Upper lobe of left lung (tissue), 4 donors: ENCODE measurements at regions not wholly inside any gene's neighbourhood (a gene's known extent, or its start where the extent isn't known, plus 50 kb on each side); places are given as distances from the start of the nearest gene placed in this dataset.

ENCODE experiments used
- POLR2A ChIP-seq, 4 donors: fragments of 450-650 bp; IDR thresholded peaks; one replicate each; pipeline ENCODE4 v1.5.1; 2016 to 2017; ENCODE audit warnings: antibody characterized with exemption in 4 of 4, mild to moderate bottlenecking in 2 of 4
- POLR2AphosphoS5 ChIP-seq, 2 donors: sonication (generic); formaldehyde crosslinking; IDR thresholded peaks; one replicate each; pipeline ENCODE4 v1.5.1; 2017; ENCODE audit warnings: antibody characterized with exemption in 2 of 2
- TF ChIP-seq, protein P1 (sequence below), 6 experiments: fragments of 450-650 bp in 4 of 6; fragments of 200-600 bp in 2 of 6; sonication (generic) in 2 of 6; IDR thresholded peaks; one replicate each; pipeline ENCODE4 v1.5.1; 2016 to 2019; ENCODE audit warnings: antibody characterized with exemption in 6 of 6

GRCh38 chrX:96112689-96113088, 572.0 kb upstream of the DIAPH2 start:
- TF ChIP-seq POLR2AphosphoS5 (IDR thresholded peaks at IDR 0.05) = no peak
- no peak for TF ChIP-seq POLR2A (IDR thresholded peaks at IDR 0.05)
- TF ChIP-seq, protein P1, sequence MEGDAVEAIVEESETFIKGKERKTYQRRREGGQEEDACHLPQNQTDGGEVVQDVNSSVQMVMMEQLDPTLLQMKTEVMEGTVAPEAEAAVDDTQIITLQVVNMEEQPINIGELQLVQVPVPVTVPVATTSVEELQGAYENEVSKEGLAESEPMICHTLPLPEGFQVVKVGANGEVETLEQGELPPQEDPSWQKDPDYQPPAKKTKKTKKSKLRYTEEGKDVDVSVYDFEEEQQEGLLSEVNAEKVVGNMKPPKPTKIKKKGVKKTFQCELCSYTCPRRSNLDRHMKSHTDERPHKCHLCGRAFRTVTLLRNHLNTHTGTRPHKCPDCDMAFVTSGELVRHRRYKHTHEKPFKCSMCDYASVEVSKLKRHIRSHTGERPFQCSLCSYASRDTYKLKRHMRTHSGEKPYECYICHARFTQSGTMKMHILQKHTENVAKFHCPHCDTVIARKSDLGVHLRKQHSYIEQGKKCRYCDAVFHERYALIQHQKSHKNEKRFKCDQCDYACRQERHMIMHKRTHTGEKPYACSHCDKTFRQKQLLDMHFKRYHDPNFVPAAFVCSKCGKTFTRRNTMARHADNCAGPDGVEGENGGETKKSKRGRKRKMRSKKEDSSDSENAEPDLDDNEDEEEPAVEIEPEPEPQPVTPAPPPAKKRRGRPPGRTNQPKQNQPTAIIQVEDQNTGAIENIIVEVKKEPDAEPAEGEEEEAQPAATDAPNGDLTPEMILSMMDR (IDR thresholded peaks at IDR 0.05) = no peak
